Dermis blood vessel endothelial cell (primary cell): ENCODE measurements at regions not wholly inside any gene's neighbourhood (a gene's known extent, or its start where the extent isn't known, plus 50 kb on each side); places are given as distances from the start of the nearest gene placed in this dataset.

ENCODE experiments used
- DNase-seq: peaks from one replicate; pipeline ENCODE4 v3.0.0; 2010

DNA sequence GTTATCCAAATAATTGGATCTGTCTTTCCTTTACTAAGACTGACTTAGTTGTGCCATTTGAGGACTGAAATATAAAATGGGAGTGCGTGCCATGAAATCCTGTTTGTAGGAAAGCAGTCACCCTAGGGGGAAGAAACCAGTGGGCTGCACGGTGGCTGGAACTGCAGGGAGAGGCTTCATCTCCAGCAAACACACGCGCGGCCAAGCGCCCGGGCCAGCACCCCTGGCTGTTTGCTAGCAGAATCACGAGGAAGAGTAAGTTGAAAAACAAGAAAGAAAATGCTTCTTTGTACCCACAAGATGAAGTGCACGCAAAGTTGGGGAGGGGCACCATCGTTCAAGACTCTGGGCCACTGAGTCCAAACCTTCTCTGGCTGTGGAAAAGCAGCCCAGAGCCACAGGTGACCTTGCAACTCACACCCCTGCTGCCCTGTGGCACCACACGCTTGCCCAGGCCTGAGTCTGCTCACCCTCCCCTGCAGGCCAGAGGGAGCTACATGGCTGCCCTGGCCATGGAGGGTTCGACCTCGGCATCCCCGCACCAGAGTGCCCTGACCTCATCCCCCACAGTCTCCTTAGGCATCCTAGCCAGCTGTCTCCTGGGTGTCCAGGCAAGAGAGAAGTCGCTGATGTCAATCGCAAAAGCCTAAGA is 55.2 kb downstream of the IRX2 start:
- DNase-seq: no peak

DNA sequence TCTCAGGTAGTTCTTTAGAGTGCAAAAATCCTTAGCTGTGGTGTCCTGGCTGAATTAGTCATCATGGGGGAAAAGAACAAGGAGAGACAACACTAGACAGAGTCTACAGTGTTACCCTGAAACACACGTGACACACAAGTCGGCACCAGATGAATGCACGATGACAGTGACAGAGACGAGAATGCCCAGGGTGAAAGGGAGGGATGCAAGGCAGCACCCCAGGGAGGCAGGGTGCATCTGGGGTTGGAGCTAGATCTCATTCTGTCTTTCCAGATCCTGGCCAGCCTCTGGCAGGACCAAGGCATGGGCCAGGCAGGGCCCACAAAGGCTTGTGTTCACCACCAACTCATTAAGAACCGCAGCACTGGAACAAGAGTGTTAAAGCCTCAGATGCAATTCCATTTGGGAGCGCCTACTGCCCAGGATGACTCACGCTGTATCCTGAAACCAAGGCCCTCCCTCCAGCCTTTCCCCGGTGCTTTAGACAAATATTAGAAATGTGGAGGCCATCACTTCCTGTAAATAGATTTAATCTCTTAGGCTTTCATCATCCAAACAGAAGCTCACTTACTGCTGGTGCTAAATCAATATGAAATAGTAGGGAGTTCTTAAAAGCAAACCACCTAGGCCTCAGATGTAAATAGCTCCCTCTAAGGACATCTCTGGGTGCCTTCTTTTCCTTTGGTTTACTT is 56.1 kb downstream of the IRX2 start:
- DNase-seq: no peak

DNA sequence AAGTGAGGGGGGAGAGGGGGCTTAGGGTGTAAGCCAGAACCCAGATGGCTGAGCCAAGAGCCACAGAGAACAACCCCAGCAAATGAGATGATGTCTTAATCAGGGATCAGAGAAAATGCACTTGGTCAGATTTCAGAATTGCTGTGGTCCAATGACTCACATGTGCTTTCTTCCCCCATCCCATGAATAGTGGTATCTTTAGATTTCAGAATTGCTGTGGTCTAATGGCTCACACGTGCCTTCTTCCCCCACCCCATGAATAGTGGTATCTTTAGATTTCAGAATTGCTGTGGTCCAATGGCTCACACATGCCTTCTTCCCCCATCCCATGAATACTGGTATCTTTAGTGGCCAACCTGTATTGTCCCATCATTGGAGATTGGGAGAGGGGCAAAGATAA is 59.9 kb downstream of the IRX2 start:
- DNase-seq: no peak

DNA sequence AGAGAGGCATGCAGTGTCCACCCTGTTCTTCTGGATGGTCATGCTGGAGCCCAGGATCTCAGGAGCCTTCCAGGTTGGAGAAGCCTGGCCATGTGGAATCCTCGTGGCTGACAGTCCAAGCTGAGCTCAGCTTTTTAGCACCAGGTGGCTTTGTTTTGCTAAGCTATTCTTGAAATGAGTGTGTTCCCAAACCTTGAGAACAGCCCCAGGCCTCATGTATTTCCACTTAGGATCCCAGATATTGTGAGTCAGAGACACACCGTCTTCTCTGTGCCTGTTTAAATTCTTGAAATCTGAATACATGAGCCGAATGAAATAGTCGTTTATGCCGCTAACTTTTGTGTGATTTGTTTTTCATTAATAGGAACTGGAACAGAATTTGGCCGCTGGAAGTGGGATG is 61.2 kb downstream of the IRX2 start:
- DNase-seq: no peak

DNA sequence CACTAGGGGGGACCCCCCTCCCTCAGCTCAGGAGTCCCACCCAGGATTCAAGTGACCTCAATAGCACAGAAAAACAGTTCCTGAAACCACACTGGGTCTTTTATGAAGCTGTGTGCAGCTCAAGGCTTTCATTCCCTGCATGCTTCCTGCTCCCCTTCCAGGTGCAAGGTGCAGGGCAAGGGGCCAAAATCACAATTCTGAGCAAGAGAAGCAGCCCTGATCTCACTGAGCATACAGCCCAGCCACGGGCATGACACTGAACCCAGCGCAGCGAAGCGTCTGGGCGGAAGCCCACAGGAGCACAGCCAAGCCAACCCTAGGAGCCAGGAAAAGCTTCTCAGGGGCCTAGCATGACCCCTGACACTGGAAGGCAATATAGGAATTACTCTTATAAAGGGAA is 62.9 kb downstream of the IRX2 start:
- DNase-seq: no peak

DNA sequence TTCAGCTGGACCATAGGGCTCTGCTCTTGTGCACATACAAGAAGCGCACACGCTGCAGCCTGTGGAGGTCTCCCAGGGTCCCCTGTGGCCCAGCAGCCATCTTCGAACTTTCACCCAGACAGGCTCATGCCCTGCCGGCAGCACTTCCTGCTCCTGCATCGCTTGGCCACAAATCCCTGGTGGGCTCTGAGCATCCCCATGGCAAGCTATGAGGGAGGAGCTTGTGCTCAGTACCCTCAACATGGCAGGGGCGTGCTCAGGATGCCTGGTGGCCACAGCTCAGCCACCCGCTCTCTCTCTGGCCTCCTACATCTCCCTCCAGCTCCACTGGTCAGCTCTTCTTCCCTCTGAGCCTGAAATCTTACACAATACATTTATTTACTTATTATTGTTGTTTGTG is 63.7 kb downstream of the IRX2 start:
- DNase-seq: no peak

DNA sequence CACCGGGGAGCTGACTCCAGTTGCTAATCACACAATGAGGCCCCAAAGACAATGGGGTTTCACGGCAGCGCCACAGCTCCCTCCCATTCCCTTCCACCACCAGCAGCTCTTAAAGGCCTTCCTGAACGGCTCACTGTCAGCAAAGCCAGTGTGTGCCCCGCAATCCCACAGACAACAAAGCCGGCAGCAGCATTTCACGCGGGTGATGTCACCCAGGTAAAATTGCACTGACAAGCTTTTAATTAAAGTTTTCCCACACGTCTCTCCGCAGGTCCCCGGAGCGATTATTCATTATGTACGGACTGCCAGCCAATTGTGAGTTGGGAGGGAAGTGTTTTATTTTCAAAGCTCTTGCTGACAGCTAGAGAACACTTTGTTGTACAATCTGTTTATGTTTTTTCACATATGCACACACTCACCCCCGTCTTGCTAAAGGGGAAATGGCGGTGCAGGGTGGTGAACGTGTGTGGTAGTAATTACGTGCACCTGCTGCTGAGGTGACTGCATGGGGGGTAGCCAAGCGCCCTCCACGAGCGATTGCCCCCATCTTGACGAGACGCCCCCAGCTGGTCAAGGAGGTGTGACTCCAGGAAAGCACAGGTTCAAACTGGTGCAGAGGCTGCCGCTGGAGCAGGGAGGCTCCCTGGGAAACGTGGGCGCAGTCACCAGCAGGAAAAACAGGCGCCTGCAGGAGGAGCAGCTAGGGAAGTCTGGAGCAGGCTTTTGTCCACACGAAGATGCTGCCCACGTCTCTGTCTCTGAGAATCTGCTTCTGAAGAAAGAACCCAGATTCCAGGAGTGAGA is 65.0 kb downstream of the IRX2 start:
- DNase-seq: no peak

DNA sequence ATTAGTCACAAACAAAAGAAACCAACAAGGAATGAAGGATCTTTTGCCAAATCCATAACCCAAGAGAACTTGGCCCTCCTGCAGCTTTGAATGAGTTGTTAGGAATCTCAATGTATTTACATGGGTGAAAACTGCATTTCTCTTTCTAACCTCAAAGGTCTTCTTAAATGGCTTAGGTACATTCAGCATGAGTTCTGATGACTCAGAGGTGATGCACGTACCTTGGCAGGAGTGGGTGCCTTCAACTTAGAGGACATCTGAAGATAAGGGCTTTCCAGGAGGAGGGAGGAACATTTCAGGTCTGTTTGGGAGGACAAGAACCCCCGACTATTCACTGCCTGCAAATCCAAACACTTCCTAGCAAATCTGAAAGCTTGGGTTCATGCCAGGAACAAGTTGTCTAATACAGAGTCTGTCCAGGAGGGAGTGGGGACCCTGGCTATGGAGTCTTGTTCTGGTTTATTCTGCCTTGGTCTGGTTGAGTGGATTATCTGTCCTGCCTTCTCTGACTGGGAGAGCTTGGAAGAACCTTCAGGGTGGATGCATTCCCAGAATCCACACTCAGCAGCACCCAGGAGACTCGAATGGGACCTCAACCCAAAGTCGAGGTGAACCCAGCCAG is 65.7 kb downstream of the IRX2 start:
- no peak for DNase-seq

DNA sequence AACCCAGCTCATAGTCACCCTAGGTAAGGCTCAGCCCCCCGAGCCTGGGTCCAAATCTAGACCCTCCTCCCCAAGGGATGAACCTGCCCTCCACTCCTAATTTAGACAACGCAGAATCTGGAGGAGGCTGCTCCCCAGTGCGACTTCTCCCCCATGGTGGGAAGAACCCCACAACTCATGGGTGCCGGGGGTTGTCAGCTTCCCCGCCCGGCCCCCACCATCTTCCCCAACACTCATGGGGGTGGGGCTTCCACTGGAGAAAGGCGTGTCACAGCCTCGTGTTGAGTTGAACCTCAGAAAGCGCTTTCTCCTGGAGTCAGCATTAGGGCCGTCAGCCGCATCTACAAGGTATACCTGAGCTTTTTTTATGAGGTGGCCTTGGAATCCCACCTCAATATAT is 66.9 kb downstream of the IRX2 start:
- no peak for DNase-seq

DNA sequence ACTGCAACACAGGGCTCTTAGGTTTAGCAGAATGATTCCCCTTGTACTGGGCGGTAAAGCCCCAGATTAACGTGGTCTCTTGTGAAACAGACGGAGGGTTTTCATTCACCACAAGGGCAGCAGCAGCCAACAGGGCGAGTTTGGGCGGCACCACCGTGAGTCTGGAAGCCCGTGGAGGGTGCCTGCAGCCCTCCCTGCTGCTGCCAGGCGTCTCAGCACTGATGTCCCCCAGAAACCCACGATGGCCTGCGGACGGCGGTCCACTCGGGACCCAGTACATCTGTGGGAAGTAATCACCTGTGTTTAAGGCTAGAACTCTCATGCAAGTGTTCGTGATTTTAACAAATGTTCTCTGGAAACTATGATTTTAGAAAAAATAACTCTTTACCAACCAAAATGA is 67.8 kb downstream of the IRX2 start:
- no peak for DNase-seq

DNA sequence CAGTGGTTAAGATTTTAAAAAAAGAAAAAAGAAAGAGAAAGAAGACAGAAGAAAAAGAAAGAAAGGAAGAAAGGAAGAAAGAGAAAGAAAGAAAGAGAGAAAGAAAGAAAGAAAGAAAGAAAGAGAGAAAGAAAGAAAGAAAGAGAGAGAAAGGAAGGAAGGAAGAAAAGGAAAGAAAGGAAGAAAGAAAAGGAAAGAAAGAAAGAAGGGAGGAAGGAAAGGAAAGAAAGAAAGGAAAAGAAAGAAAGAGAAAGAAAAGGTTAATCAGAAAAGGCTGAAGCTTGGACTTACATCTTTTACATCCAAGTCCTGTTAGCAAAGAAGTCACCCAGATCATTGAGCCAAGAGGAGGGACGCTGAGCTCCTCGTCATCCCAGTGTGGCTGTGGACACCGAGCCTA is 70.0 kb downstream of the IRX2 start:
- DNase-seq: no peak

DNA sequence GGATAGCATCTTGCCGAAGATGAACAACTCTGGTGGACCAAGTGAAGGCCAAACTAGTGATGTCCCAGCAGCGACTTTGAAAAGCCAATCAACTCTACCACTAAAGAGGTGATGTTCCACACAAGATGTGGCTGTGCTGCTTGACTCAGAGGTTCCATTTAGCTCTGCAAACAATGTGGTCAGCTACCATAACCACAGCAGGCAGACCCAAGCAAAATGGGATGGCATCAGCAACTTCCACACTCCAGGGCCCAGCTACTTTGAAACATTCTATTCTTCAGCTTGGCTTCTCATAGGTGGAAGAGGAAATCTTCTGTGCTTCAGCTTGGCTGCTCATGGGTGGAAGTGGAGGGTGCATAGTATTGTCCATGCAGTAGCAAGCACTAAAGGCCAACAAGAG is 70.5 kb downstream of the IRX2 start:
- no peak for DNase-seq

DNA sequence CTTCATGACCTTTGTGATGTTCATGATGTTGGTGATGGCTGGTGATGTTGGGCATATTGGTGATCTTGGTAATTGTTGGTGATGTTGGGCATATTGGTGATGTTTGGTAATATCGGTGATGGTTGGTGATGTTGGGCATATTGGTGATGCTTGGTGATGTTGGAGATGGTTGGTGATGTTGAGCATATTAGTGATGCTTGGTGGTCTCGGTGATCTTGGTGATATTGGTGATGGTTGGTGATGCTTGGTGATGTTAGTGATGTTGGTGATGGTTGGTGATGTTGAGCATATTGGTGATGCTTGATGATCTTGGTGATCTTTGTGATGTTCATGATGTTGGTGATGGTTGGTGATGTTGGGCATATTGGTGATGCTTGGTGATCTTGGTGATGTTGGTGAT is 73.8 kb downstream of the IRX2 start:
- no peak for DNase-seq

DNA sequence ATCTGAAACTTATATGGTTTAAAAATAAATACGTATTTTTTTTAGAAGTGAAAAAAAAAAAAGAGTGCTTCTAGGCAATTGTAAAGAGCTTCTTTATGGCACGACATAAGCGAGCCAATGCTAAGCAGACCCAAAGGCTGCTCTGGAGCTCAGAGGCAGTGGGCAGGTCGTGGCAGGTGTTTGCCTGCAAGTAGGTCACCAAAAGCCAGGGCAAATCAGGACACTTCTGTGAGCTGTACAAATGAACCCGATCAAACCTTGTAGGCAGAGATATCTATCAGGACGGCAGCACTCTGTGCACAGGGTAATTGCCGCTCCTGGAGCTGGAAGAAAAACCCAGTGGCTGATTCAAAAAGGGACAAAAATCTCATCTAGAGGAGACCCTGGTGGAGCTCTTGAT is 75.9 kb downstream of the IRX2 start:
- DNase-seq: no peak

DNA sequence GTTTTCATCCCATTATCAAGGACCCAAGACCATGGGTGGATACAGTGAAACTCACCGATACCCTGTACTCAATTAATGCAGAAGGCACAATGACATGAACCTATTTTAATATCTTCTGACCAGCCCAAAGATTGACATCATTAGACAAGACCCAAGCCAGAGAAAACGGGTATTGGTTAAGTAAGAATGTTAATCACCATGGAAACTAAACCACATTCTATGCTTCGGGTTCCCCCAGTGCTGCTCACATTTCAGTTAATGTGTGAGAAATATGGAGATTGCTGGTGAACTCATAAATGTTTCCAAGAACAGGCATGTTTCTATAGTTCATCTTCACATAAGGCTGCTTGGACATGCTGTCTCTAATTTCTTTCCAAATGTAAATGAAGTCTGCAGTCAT is 77.0 kb downstream of the IRX2 start:
- no peak for DNase-seq

DNA sequence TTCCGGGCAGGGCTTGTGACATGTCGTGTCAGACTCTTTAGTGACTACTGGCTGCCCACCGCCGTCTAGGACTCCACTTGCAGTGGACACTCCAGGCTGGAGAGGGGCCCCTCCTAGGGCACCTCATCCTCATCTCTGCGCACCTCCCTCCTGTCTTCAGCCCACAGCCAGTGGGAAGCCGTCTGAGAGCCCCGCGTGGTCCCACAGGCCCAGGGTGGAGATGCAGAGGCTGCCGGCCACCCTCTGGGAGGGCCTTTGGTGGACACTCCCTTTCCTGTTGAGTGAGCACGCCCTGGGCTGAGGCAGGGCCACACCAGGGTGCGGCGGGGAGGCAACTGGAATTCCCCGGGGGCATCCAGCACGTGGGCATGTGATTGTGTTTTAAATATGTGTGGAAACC is 80.5 kb downstream of the IRX2 start:
- no peak for DNase-seq

DNA sequence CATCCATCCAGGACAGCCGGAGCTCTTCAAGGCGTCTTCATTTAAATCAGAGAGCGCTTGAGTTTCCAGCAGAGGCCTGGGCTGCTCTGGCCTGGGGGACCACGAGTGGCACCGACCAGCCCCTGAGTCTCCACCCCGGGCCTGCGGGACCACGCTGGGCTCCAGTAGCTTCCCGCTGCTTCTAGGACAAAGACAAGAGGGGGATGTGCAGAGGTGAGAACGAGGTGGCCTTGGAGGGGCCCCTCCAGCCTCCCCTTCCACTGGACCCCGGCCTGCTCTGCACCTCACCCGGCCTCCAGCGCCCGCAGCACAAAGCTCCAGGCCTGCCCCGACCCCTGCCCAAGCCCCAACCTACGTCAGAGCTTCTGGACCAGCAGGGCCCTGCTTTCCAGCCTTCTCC is 81.6 kb downstream of the IRX2 start:
- DNase-seq: no peak

DNA sequence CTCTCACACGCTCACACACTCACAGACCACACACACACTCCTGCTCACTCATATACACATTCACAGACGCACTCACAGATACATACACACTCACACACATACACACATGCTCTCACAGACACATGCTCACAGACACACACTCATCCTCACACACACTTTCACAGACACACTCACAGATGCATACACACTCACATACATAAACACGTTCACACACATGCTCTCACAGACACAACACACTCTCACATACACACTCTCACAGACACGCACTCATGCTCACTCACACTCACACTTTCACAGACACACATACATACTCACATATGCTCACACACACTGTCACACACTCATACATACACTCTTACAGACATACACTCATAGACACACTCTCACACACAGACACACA is 82.2 kb downstream of the IRX2 start:
- no peak for DNase-seq

DNA sequence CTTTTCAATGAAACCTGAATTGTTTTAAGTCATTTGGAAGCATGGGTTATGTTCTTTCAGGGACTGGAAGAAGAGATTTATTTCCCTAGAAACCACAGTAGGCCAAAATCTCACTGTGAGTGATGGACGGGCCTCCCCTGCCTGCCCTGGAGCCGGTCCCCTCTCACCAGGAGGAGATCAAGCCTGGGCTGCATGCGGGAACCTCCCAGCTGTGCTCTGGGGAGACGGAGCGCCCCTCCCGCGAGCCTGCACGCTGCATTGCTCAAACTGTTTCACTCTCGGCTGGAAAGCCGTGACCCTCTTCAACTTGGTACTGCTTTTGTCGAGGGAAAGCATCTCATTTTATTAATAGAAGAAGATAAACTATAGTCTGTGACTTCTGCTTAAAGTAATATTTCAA is 85.4 kb downstream of the IRX2 start:
- no peak for DNase-seq

DNA sequence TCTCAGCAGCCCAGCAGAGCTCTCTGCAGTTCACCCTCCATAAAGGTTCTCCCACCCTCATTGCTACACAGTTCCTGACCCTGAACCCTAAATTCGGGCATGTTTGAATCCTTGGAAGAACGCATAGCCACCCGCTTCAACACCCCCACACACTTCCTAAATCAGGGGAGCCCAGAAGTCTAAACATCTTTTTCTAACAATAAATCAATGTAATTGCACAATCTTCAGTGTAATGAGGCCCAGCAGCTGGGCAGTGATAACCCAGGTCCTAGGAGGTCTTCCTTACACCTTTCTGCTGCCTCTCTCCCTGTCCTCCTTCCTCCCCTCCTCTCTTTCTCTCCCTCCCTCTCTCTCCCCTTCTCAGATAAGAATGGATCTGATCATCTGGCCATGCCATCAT is 88.0 kb downstream of the IRX2 start:
- DNase-seq: no peak

DNA sequence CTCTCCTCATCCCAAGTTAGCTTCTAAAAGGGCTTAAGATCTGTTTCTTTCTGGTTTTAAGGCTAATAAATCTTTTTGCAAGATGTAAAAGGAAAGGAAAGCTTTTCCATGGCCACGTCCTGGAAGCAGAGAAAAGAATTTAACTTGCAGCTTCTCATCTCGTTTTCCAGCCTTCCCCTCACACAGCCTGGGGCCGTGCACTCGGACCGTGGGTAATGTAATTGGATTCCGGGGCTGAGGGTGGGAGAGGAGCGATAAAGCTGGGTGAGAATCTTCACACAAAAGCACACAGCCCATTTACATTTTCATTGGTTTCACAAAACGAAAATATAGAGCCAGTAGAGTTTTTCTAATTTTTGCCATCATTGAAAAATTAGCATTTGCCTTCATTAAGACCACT is 91.2 kb downstream of the IRX2 start:
- no peak for DNase-seq

DNA sequence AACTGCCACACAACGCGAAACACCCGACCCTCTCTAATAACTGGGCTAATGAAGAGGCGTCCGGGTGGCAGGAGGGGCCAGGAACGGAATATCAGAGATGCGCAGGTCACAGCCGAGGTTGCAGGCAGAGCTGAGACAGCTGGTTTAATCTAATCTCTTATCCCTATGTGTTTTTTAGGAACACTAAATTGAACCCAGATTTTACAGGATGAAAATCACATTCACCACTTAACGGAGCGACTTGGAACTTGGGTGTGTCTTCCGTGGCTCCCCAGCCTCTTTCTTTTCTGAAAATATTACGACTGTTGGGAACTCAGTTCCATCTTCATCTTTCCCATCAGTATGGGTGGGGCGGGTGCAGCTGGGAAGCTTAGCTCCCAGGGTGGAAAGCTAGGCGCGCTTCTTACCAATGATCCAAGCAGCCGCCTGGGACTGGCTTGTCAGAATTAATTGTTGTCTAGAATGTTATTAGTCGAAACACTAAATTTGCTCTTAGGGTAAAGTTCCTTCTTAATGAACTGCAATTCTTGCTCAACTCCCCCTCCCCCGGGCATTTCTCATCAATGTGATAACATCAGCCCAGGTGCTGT is 92.5 kb downstream of the IRX2 start:
- DNase-seq: no peak

DNA sequence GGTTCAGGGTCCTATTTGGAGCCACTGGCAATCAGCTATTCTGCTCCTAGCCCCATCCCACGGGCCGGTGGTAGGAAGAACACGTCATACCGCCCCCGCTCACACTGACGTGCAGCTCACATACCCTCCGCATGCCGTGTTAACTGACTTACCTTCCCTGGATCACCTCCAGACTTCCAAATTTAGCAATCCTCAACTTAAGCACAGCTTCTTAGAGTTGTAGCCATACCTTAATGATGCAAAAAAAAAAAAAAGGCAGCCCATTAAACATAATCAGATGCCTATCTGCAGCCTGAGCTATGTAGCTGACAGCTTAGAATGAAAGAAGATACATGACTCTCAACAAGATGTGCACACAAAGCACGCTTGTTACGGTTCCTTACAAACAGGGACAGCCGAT is 93.0 kb downstream of the IRX2 start:
- DNase-seq: no peak
